ENCODE measurements at regions not wholly inside any gene's neighbourhood (a gene's known extent, or its start where the extent isn't known, plus 50 kb on each side); places are given as distances from the start of the nearest gene placed in this dataset.

GRCh38 chr12:127711108-127711507 is 555.9 kb upstream of the TMEM132C start:
- no peak overlapping the region for H3K4me3 ChIP-seq (ENCODE audit: low read length)
- peak; percentile 48 for TF ChIP-seq CTCF (conservative IDR thresholded peaks at IDR 0.05; ENCODE audit: low read length)
- no peak for DNase-seq (ENCODE audit: low read depth)

GRCh38 chr12:127712561-127712960 is 554.4 kb upstream of the TMEM132C start:
- no peak for TF ChIP-seq CTCF (conservative IDR thresholded peaks at IDR 0.05; ENCODE audit: low read length)
- DNase-seq (ENCODE audit: low read depth), result no peak
- no peak overlapping the region for H3K4me3 ChIP-seq (ENCODE audit: low read length)

GRCh38 chr12:127716166-127716565 is 550.8 kb upstream of the TMEM132C start:
- no peak for TF ChIP-seq CTCF (conservative IDR thresholded peaks at IDR 0.05; ENCODE audit: low read length)
- no peak for DNase-seq (ENCODE audit: low read depth)

GRCh38 chr12:127717278-127717677 is 549.7 kb upstream of the TMEM132C start:
- H3K4me3 ChIP-seq (ENCODE audit: low read length), result no peak overlapping the region
- no peak for TF ChIP-seq CTCF (conservative IDR thresholded peaks at IDR 0.05; ENCODE audit: low read length)
- DNase-seq (ENCODE audit: low read depth), result no peak

More at GRCh38 chr12:127716166-127716565, 550.8 kb upstream of the TMEM132C start:
- H3K4me3 ChIP-seq (ENCODE audit: low read length), result no peak overlapping the region

GRCh38 chr12:127720334-127720733 is 546.6 kb upstream of the TMEM132C start:
- no peak overlapping the region for H3K4me3 ChIP-seq (ENCODE audit: low read length)
- no peak for DNase-seq (ENCODE audit: low read depth)
- no peak for TF ChIP-seq CTCF (conservative IDR thresholded peaks at IDR 0.05; ENCODE audit: low read length)

- TF ChIP-seq CTCF (conservative IDR thresholded peaks at IDR 0.05; ENCODE audit: low read length), result no peak
- H3K4me3 ChIP-seq (ENCODE audit: low read length), result no peak overlapping the region
- DNase-seq (ENCODE audit: low read depth), result no peak
Observed at GRCh38 chr12:127722611-127723010, 544.4 kb upstream of the TMEM132C start.

GRCh38 chr12:127723251-127723650 is 543.7 kb upstream of the TMEM132C start:
- DNase-seq (ENCODE audit: low read depth), result no peak
- H3K4me3 ChIP-seq (ENCODE audit: low read length), result no peak overlapping the region
- TF ChIP-seq CTCF (conservative IDR thresholded peaks at IDR 0.05; ENCODE audit: low read length), result no peak

Data from AG10803 (cell line).